ENCODE measurements at regions not wholly inside any gene's neighbourhood (a gene's known extent, or its start where the extent isn't known, plus 50 kb on each side); places are given as distances from the start of the nearest gene placed in this dataset.

- FAIRE-seq = no peak
Observed at GRCh38 chrX:117400839-117401238, 715.8 kb downstream of the KLHL13 start.

GRCh38 chrX:117400005-117400404 is 716.6 kb downstream of the KLHL13 start:
- BruUV-seq (replicated peaks) = no TSS peak
- ChIA-PET POLR2A (no interaction called here), CTCF (ENCODE audit: low intra/inter-chr PET ratio) (no interaction called here)
- H3K27me3 ChIP-seq (ENCODE audit: control insufficient read depth in 2 of 2, insufficient read depth in 2 of 2, low read length in 2 of 2) = no peaks in the 10 kb centered on the region
- intact Hi-C loops (cut with micrococcal nuclease) = no loop called here
- H3K4me1 ChIP-seq (replicated peaks in 1 of 2; ENCODE audit: control insufficient read depth in 2 of 2, insufficient read depth in 2 of 2, low read length in 2 of 2) = no peaks in the 10 kb centered on the region
- ATAC-seq (no peak), FAIRE-seq (no peak), DNase-seq (ENCODE audit: extremely low read depth in 1 of 4, low spot score in 3 of 4) (no peak)
- WGBS (ENCODE audit: insufficient coverage, low coverage, missing lambda C conversion rate) = 0% methylated on average over 2 of the region's 2 CpGs
- no peaks in the 10 kb centered on the region for H3K9me1 ChIP-seq (ENCODE audit: control insufficient read depth, insufficient read depth, low read length)
- no peak overlapping the region for H3K4me2 ChIP-seq (ENCODE audit: insufficient read depth, low read length)
- no peak overlapping the region for H3K9ac ChIP-seq (ENCODE audit: insufficient read depth in 1 of 2, low read depth in 2 of 2, low read length in 2 of 2)
- no peak overlapping the region for H3K4me3 ChIP-seq
- no peak overlapping the region for H2AFZ ChIP-seq (ENCODE audit: low read depth, low read length)
- H3K27ac ChIP-seq (ENCODE audit: extremely low read depth, low read depth, low read length) = no peak overlapping the region
- H3K36me3 ChIP-seq (ENCODE audit: control insufficient read depth, insufficient read depth, low read length) = no peaks in the 10 kb centered on the region
- H4K20me1 ChIP-seq (replicated peaks; ENCODE audit: control insufficient read depth, insufficient read depth, low read length) = no peaks in the 10 kb centered on the region
- in situ Hi-C loops (cut with MboI) = no loop called here
- H3K9me3 ChIP-seq (replicated peaks; ENCODE audit: control insufficient read depth, insufficient read depth, low read depth, low read length) = no peaks in the 10 kb centered on the region
- H3K79me2 ChIP-seq (ENCODE audit: control insufficient read depth, insufficient read depth, low read length) = no peaks in the 10 kb centered on the region
- TF ChIP-seq FOS (IDR thresholded peaks at IDR 0.05; ENCODE audit: extremely low read depth, insufficient read length) (no peak), FOXK2 (conservative IDR thresholded peaks at IDR 0.05 in 1 of 2, IDR thresholded peaks at IDR 0.05 in 1 of 2; ENCODE audit: low read depth in 2 of 2) (no peak), REST (IDR thresholded peaks at IDR 0.05; ENCODE audit: borderline replicate concordance) (no peak), REST (CRISPR knock-in tag; IDR thresholded peaks at IDR 0.05; ENCODE audit: low read depth) (no peak), THRAP3 (IDR thresholded peaks at IDR 0.05; ENCODE audit: borderline replicate concordance) (no peak), PTRF (tag; IDR thresholded peaks at IDR 0.05) (no peak)

More at GRCh38 chrX:117400839-117401238, 715.8 kb downstream of the KLHL13 start:
- no peaks in the 10 kb centered on the region for H3K4me1 ChIP-seq (replicated peaks in 1 of 2; ENCODE audit: control insufficient read depth in 2 of 2, insufficient read depth in 2 of 2, low read length in 2 of 2)
- WGBS (ENCODE audit: insufficient coverage, low coverage, missing lambda C conversion rate) = 0% methylated on average over 2 of the region's 2 CpGs
- CTCF ChIA-PET (ENCODE audit: low intra/inter-chr PET ratio) = no interaction called here
- no peak overlapping the region for H3K4me3 ChIP-seq
- no peaks in the 10 kb centered on the region for H3K9me3 ChIP-seq (replicated peaks; ENCODE audit: control insufficient read depth, insufficient read depth, low read depth, low read length)
- TF ChIP-seq NEUROD1 (IDR thresholded peaks at IDR 0.05; ENCODE audit: borderline replicate concordance, low read depth, low read length, partially characterized antibody) (no peak), ETS2 (tag; IDR thresholded peaks at IDR 0.05; ENCODE audit: borderline replicate concordance, poor library complexity, severe bottlenecking) (no peak), SMARCA5 (IDR thresholded peaks at IDR 0.05) (no peak), ZEB2 (IDR thresholded peaks at IDR 0.05) (no peak), CHD2 (IDR thresholded peaks at IDR 0.05; ENCODE audit: low read depth, low read length) (no peak), NCOA1 (IDR thresholded peaks at IDR 0.05; ENCODE audit: low read depth) (no peak), FOXJ2 (tag; IDR thresholded peaks at IDR 0.05) (no peak)
- no peak overlapping the region for H3K9ac ChIP-seq (ENCODE audit: insufficient read depth in 1 of 2, low read depth in 2 of 2, low read length in 2 of 2)
- no peaks in the 10 kb centered on the region for H3K36me3 ChIP-seq (ENCODE audit: control insufficient read depth, insufficient read depth, low read length)
- H3K27ac ChIP-seq (ENCODE audit: extremely low read depth, low read depth, low read length) = no peak overlapping the region
- no peak overlapping the region for H2AFZ ChIP-seq (ENCODE audit: low read depth, low read length)
- no peak overlapping the region for H3K4me2 ChIP-seq (ENCODE audit: insufficient read depth, low read length)
- DNase-seq (ENCODE audit: extremely low read depth in 1 of 4, low spot score in 3 of 4) = no peak
- no peaks in the 10 kb centered on the region for H3K27me3 ChIP-seq (ENCODE audit: control insufficient read depth in 2 of 2, insufficient read depth in 2 of 2, low read length in 2 of 2)
- no TSS peak for BruUV-seq (replicated peaks)
- no peaks in the 10 kb centered on the region for H3K9me1 ChIP-seq (ENCODE audit: control insufficient read depth, insufficient read depth, low read length)
- intact Hi-C loops (cut with micrococcal nuclease) (no loop called here), in situ Hi-C loops (cut with MboI) (no loop called here)
- H3K79me2 ChIP-seq (ENCODE audit: control insufficient read depth, insufficient read depth, low read length) = no peaks in the 10 kb centered on the region
- no peaks in the 10 kb centered on the region for H4K20me1 ChIP-seq (replicated peaks; ENCODE audit: control insufficient read depth, insufficient read depth, low read length)
- POLR2A ChIA-PET = no interaction called here
- no peak for ATAC-seq
